GM23338 (cell line): ENCODE measurements at regions not wholly inside any gene's neighbourhood (a gene's known extent, or its start where the extent isn't known, plus 50 kb on each side); places are given as distances from the start of the nearest gene placed in this dataset.

ENCODE experiments used
- ATAC-seq: fragments of 200-7000 bp; cut with Tn5 transposase; 3 replicates; pipeline ENCODE4 v1.9.1; 2020
- DNase-seq: peaks from one replicate; pipeline ENCODE4 v3.0.0-alpha.2; 2015; ENCODE audit warnings: low spot score
- H2AFZ ChIP-seq: fragments of 200-600 bp; sonication (generic); 2 replicates; pipeline ENCODE4 v1.8.0; 2016; ENCODE audit warnings: antibody characterized with exemption, mild to moderate bottlenecking, moderate library complexity
- H3F3A ChIP-seq: fragments of 200-600 bp; sonication (generic); replicated peaks from 2 replicates; pipeline ENCODE4 v1.8.0; 2017; ENCODE audit warnings: antibody characterized with exemption, mixed run types, low read depth
- H3K27ac ChIP-seq: fragments of 200-600 bp; sonication (generic); 2 replicates; pipeline ENCODE4 v1.6.1; 2016; ENCODE audit warnings: low read depth
- H3K27me3 ChIP-seq: fragments of 200-600 bp; sonication (generic); 2 replicates; pipeline ENCODE4 v1.8.0; 2016; ENCODE audit warnings: mild to moderate bottlenecking, mixed run types, moderate library complexity; ENCODE audit not compliant: insufficient read depth
- H3K36me3 ChIP-seq: fragments of 200-600 bp; sonication (generic); 2 replicates; pipeline ENCODE4 v1.8.0; 2016; ENCODE audit warnings: mild to moderate bottlenecking; ENCODE audit not compliant: insufficient read depth
- H3K4me1 ChIP-seq: fragments of 200-600 bp; sonication (generic); 2 replicates; pipeline ENCODE4 v1.8.0; 2016; ENCODE audit warnings: mild to moderate bottlenecking, moderate library complexity; ENCODE audit not compliant: insufficient read depth
- H3K4me2 ChIP-seq: fragments of 200-600 bp; sonication (generic); 2 replicates; pipeline ENCODE4 v1.7.1; 2017; ENCODE audit warnings: mixed run types
- H3K4me3 ChIP-seq: fragments of 200-600 bp; sonication (generic); 2 replicates; pipeline ENCODE4 v1.6.1; 2016; ENCODE audit warnings: mixed run types
- H3K79me2 ChIP-seq: fragments of 200-600 bp; sonication (generic); replicated peaks from 2 replicates; pipeline ENCODE4 v1.8.0; 2017; ENCODE audit warnings: mild to moderate bottlenecking; ENCODE audit not compliant: insufficient read depth
- H3K9me2 ChIP-seq: fragments of 200-600 bp; sonication (generic); 2 replicates; pipeline ENCODE4 v1.8.0; 2017; ENCODE audit not compliant: insufficient read depth
- H4K20me1 ChIP-seq: fragments of 200-600 bp; sonication (generic); replicated peaks from 2 replicates; pipeline ENCODE4 v1.8.0; 2017; ENCODE audit warnings: mild to moderate bottlenecking; ENCODE audit not compliant: insufficient read depth
- H3K27ac Mint-ChIP-seq: 2 replicates; pipeline ENCODE4 v1.8.0; 2020; ENCODE audit warnings: inconsistent platforms, mild to moderate bottlenecking, moderate library complexity, mixed read lengths
- H3K27me3 Mint-ChIP-seq: 3 replicates; pipeline ENCODE4 v1.8.0; 2022; ENCODE audit warnings: low read depth, mild to moderate bottlenecking, moderate library complexity, mixed read lengths, inconsistent platforms; ENCODE audit not compliant: insufficient read depth, poor library complexity
- H3K36me3 Mint-ChIP-seq: 3 replicates; pipeline ENCODE4 v1.8.0; 2021; ENCODE audit warnings: low read depth, mild to moderate bottlenecking, inconsistent platforms, moderate library complexity, mixed read lengths
- H3K4me1 Mint-ChIP-seq: 3 replicates; pipeline ENCODE4 v1.8.0; 2020; ENCODE audit warnings: mild to moderate bottlenecking, inconsistent platforms, mixed read lengths
- H3K4me3 Mint-ChIP-seq: 3 replicates; pipeline ENCODE4 v1.8.0; 2021; ENCODE audit warnings: moderate library complexity, mild to moderate bottlenecking, inconsistent platforms, mixed read lengths
- H3K9me3 Mint-ChIP-seq: 3 replicates; pipeline ENCODE4 v1.8.0; 2020; ENCODE audit warnings: moderate library complexity, mild to moderate bottlenecking, inconsistent platforms, mixed read lengths
- CREB1 ChIP-seq: fragments of 250-450 bp; sonication (Bioruptor Pico); IDR thresholded peaks from 2 replicates; pipeline ENCODE4 v1.5.0; 2020; ENCODE audit warnings: low read depth, mild to moderate bottlenecking, moderate library complexity
- CTCF ChIP-seq, 2 experiments: fragments of 200-600 bp in 1 of 2; sonication (generic) in 1 of 2; conservative IDR thresholded peaks; 2 replicates each; pipeline versions ENCODE4 v1.5.1 to v1.6.1; 2016 to 2017; ENCODE audit warnings: antibody characterized with exemption in 2 of 2, low read depth in 2 of 2, mild to moderate bottlenecking in 2 of 2, moderate library complexity in 1 of 2
- ETS1 ChIP-seq: IDR thresholded peaks from 2 replicates; pipeline ENCODE4 v1.6.1; 2016; ENCODE audit warnings: antibody characterized with exemption
- EZH2 ChIP-seq: fragments of 200-600 bp; sonication (generic); IDR thresholded peaks from one replicate; pipeline ENCODE4 v1.8.0; 2017; ENCODE audit warnings: antibody characterized with exemption, mild to moderate bottlenecking, low read depth; ENCODE audit not compliant: unreplicated experiment
- EZH2phosphoT487 ChIP-seq: fragments of 200-600 bp; sonication (generic); IDR thresholded peaks from one replicate; pipeline ENCODE4 v1.8.1; 2018; ENCODE audit warnings: antibody characterized with exemption; ENCODE audit not compliant: unreplicated experiment
- JUNB ChIP-seq: IDR thresholded peaks from one replicate; pipeline ENCODE4 v1.6.1; 2016; ENCODE audit warnings: antibody characterized with exemption; ENCODE audit not compliant: unreplicated experiment
- NANOG ChIP-seq: IDR thresholded peaks from 2 replicates; pipeline ENCODE4 v1.6.1; 2016; ENCODE audit warnings: antibody characterized with exemption, borderline replicate concordance
- POLR2AphosphoS5 ChIP-seq: IDR thresholded peaks from 2 replicates; pipeline ENCODE4 v1.6.1; 2016; ENCODE audit warnings: antibody characterized with exemption, low read depth
- REST ChIP-seq: IDR thresholded peaks from one replicate; pipeline ENCODE4 v1.6.1; 2018; ENCODE audit warnings: antibody characterized with exemption; ENCODE audit not compliant: unreplicated experiment
- STAT1 ChIP-seq: IDR thresholded peaks from one replicate; pipeline ENCODE4 v1.6.1; 2016; ENCODE audit warnings: antibody characterized with exemption; ENCODE audit not compliant: unreplicated experiment
- ZNF114 ChIP-seq: fragments of 250-450 bp; sonication (Bioruptor Pico); IDR thresholded peaks from 2 replicates; pipeline ENCODE4 v1.5.0; 2020; ENCODE audit warnings: mild to moderate bottlenecking, moderate library complexity
- ZNF331 ChIP-seq: fragments of 250-450 bp; sonication (Bioruptor Pico); IDR thresholded peaks from 2 replicates; pipeline ENCODE4 v1.5.0; 2020; ENCODE audit warnings: low read depth, mild to moderate bottlenecking, moderate library complexity

GRCh38 chr16:66091471-66091891 is 275.0 kb upstream of the CDH5 start:
- Histone ChIP-seq H4K20me1 (no peaks in the 10 kb centered on the region), H3K4me1 (no peaks in the 10 kb centered on the region), H3K4me3 (no peak overlapping the region), H3F3A (no peaks in the 10 kb centered on the region), H3K36me3 (no peaks in the 10 kb centered on the region), H3K27me3 (no peaks in the 10 kb centered on the region), H3K9me2 (no peaks in the 10 kb centered on the region), H3K27ac (no peak overlapping the region), H3K79me2 (no peaks in the 10 kb centered on the region), H2AFZ (no peak overlapping the region), H3K4me2 (no peak overlapping the region)
- ATAC-seq (no peak), DNase-seq (no peak)
- Mint-ChIP-seq H3K9me3 (no peaks in the 10 kb centered on the region), H3K4me3 (no peak overlapping the region), H3K27me3 (peaks cover 1% of the 10 kb centered on the region), H3K36me3 (no peaks in the 10 kb centered on the region), H3K27ac (no peak overlapping the region), H3K4me1 (no peaks in the 10 kb centered on the region)
- TF ChIP-seq NANOG (no peak), CREB1 (CRISPR knock-in tag) (no peak), EZH2phosphoT487 (no peak), POLR2AphosphoS5 (no peak)

- Histone ChIP-seq H3F3A (no peaks in the 10 kb centered on the region), H3K9me2 (no peaks in the 10 kb centered on the region), H3K36me3 (no peaks in the 10 kb centered on the region), H3K27ac (no peak overlapping the region), H3K4me2 (no peak overlapping the region), H3K4me1 (no peaks in the 10 kb centered on the region), H3K79me2 (no peaks in the 10 kb centered on the region), H3K4me3 (no peak overlapping the region), H2AFZ (no peak overlapping the region), H4K20me1 (no peaks in the 10 kb centered on the region), H3K27me3 (no peaks in the 10 kb centered on the region)
- H3K36me3 Mint-ChIP-seq = no peaks in the 10 kb centered on the region
- no peak overlapping the region for H3K4me3 Mint-ChIP-seq
- H3K27ac Mint-ChIP-seq = no peak overlapping the region
- peaks cover 4% of the 10 kb centered on the region for H3K27me3 Mint-ChIP-seq
- H3K4me1 Mint-ChIP-seq = no peaks in the 10 kb centered on the region
- DNase-seq (no peak), ATAC-seq (no peak)
- H3K9me3 Mint-ChIP-seq = no peaks in the 10 kb centered on the region
- TF ChIP-seq NANOG (no peak), ZNF114 (CRISPR knock-in tag) (no peak), CTCF (conservative IDR thresholded peaks at IDR 0.05; ENCODE audit: low read depth in 2 of 2) (no peak), EZH2phosphoT487 (no peak), REST (no peak), POLR2AphosphoS5 (no peak), CREB1 (CRISPR knock-in tag) (no peak), ETS1 (no peak), STAT1 (no peak), JUNB (no peak), ZNF331 (CRISPR knock-in tag) (no peak), EZH2 (no peak)
Measured at GRCh38 chr16:66088681-66089080, 277.8 kb upstream of the CDH5 start.
